VCaP (cell line): ENCODE measurements at regions not wholly inside any gene's neighbourhood (a gene's known extent, or its start where the extent isn't known, plus 50 kb on each side); places are given as distances from the start of the nearest gene placed in this dataset.

ENCODE experiments used
- H3K27ac ChIP-seq: fragments of 450-650 bp; 2 replicates; pipeline ENCODE4 v1.5.1; 2017
- TF ChIP-seq, protein P1 (sequence below): fragments of 450-650 bp; conservative IDR thresholded peaks from 2 replicates; pipeline ENCODE4 v1.5.1; 2017; ENCODE audit warnings: mild to moderate bottlenecking, moderate library complexity

- TF ChIP-seq, protein P1, sequence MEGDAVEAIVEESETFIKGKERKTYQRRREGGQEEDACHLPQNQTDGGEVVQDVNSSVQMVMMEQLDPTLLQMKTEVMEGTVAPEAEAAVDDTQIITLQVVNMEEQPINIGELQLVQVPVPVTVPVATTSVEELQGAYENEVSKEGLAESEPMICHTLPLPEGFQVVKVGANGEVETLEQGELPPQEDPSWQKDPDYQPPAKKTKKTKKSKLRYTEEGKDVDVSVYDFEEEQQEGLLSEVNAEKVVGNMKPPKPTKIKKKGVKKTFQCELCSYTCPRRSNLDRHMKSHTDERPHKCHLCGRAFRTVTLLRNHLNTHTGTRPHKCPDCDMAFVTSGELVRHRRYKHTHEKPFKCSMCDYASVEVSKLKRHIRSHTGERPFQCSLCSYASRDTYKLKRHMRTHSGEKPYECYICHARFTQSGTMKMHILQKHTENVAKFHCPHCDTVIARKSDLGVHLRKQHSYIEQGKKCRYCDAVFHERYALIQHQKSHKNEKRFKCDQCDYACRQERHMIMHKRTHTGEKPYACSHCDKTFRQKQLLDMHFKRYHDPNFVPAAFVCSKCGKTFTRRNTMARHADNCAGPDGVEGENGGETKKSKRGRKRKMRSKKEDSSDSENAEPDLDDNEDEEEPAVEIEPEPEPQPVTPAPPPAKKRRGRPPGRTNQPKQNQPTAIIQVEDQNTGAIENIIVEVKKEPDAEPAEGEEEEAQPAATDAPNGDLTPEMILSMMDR, result no peak
- H3K27ac ChIP-seq, result no peak overlapping the region
Observed at GRCh38 chr1:238115852-238116251, 225.1 kb upstream of the ZP4 start.

GRCh38 chr1:238112952-238113621 lies 222.4 kb upstream of the ZP4 start:
- TF ChIP-seq, protein P1, result no peak
- H3K27ac ChIP-seq, result no peak overlapping the region

DNA sequence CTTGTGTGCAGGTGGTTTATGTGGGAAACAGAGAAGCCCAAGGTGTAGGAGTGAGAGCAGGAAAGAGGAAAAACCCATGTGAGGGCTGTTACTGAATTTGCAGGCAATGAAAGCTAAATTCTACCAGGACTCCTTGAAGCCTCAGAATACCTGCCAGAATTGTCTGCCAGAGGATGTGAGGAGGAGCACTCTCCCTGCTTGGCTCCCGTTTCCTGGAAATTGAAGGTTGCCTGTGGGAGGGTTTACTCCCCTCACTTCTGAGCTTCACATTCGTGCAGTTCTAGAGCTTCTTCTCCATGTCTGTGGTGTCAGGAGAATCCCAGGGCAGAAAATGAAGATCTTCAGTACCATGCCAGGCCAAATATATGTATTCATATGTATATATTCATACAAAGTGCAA lies 220.8 kb upstream of the ZP4 start:
- TF ChIP-seq, protein P1, result no peak
- H3K27ac ChIP-seq, result no peak overlapping the region

GRCh38 chr1:238111081-238111480 lies 220.4 kb upstream of the ZP4 start:
- TF ChIP-seq, protein P1, result no peak
- H3K27ac ChIP-seq, result no peak overlapping the region

GRCh38 chr1:238108417-238108816 lies 217.7 kb upstream of the ZP4 start:
- no peak overlapping the region for H3K27ac ChIP-seq
- TF ChIP-seq, protein P1, result no peak

DNA sequence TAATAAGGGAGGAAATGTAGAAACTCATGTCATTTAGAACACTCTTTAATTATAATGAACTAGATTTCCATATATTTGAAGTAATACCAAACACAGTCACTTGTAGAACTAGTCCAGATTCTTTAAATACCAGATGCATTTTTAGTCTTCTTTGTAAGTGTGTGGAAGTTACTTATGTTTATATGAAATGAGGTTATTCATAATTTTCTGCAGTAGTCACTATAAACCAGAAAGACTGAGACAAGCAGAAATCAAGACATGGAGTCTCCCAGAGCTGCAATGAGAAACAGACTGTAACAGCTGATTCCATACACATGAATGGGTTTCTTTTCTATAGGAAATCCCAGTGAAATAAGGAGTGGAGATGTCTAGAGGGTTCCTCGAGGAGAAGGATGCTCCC lies 216.6 kb upstream of the ZP4 start:
- TF ChIP-seq, protein P1, result no peak
- H3K27ac ChIP-seq, result no peak overlapping the region

DNA sequence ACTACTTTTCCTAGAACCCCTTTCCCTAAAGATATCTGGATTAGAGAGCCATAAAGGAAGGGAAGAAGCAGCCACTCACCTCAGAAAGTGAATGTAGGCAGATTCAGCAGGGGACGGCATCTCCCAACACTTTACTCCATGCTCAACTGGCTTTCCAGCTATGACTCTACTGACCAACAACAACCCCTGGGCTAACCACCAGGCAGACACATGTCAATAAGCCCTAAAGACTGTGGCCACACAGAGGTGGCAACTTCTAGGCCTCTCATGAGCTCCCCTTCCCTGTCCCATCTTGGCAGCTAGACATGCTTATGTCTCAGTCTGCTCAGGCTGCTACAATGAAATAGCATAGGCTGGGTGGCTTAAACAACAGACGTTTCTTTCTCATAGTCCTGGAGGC lies 214.0 kb upstream of the ZP4 start:
- TF ChIP-seq, protein P1, result no peak

More for the DNA sequence above, 214.0 kb upstream of the ZP4 start:
- H3K27ac ChIP-seq, result no peak overlapping the region
